ENCODE measurements at regions not wholly inside any gene's neighbourhood (a gene's known extent, or its start where the extent isn't known, plus 50 kb on each side); places are given as distances from the start of the nearest gene placed in this dataset.

GRCh38 chr6:25032934-25033333 lies 97.2 kb upstream of the RIPOR2 start:
- no peaks in the 10 kb centered on the region for H3K27me3 ChIP-seq (replicated peaks)
- in situ Hi-C loops (cut with HindIII; ENCODE audit: low pct_ligation_motif_present, low sequenced_read_pairs) = no loop called here
- no peak overlapping the region for H3K27ac ChIP-seq
- TF ChIP-seq, protein P1, sequence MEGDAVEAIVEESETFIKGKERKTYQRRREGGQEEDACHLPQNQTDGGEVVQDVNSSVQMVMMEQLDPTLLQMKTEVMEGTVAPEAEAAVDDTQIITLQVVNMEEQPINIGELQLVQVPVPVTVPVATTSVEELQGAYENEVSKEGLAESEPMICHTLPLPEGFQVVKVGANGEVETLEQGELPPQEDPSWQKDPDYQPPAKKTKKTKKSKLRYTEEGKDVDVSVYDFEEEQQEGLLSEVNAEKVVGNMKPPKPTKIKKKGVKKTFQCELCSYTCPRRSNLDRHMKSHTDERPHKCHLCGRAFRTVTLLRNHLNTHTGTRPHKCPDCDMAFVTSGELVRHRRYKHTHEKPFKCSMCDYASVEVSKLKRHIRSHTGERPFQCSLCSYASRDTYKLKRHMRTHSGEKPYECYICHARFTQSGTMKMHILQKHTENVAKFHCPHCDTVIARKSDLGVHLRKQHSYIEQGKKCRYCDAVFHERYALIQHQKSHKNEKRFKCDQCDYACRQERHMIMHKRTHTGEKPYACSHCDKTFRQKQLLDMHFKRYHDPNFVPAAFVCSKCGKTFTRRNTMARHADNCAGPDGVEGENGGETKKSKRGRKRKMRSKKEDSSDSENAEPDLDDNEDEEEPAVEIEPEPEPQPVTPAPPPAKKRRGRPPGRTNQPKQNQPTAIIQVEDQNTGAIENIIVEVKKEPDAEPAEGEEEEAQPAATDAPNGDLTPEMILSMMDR (IDR thresholded peaks at IDR 0.05; ENCODE audit: low read depth, low read length, missing control alignments) = no peak
- no peaks in the 10 kb centered on the region for H3K36me3 ChIP-seq (replicated peaks)
- no peak overlapping the region for H3K4me3 ChIP-seq (ENCODE audit: low read depth, low read length)
- DNase-seq = no peak

GRCh38 chr6:25034431-25034921 lies 98.7 kb upstream of the RIPOR2 start:
- Histone ChIP-seq H3K4me3 (ENCODE audit: low read depth, low read length) (no peak overlapping the region), H3K36me3 (replicated peaks) (no peaks in the 10 kb centered on the region), H3K27me3 (replicated peaks) (no peaks in the 10 kb centered on the region), H3K27ac (no peak overlapping the region)
- no peak for DNase-seq
- in situ Hi-C loops (cut with HindIII; ENCODE audit: low pct_ligation_motif_present, low sequenced_read_pairs) = no loop called here
- TF ChIP-seq, protein P1 (IDR thresholded peaks at IDR 0.05; ENCODE audit: low read depth, low read length, missing control alignments) = no peak

GRCh38 chr6:25035174-25035511 lies 99.4 kb upstream of the RIPOR2 start:
- Histone ChIP-seq H3K4me3 (ENCODE audit: low read depth, low read length) (no peak overlapping the region), H3K27ac (no peak overlapping the region)

DNA sequence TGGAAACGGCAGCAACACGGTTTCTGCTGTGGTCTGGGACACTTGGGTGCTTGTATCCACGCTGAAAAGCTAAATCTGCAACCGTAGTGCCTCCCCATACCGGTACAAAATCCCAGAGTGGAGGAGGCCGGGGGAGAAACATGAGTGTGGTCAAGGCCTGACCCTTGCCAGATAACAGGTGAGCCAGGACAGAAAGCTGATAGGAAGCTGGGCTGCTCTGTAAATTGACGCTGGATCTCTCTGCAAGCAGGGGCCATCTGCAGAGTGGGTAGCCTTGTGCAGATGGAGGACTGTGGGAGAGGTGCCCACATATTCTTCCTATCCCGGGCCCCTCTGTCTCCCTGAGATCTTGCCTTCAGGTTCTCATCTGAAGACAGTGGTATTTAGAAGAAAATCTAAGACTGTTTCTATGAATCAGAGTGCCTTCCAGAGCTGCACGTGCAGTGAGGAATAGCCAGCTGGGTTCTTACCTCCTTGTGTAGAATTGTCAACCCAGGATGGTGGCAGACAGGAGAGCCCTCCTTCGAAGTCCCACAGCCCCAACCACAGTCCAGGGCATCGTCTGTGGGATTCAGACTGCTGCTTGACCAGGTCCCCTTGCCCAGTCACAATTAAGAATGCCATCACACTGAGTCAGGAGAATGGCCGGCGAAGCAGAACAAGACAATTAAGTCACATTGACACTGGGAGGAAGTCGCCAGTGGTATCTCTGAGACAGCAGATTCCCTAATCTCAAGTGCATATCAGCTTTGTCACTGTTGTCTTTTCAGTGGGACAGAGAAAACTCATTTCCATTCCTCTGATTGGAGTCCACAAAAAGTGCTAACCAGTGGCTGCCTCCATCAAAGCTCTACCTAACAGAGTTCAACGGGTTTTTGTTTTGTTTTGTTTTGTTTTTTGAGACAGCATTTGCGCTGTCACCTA lies 100.0 kb upstream of the RIPOR2 start:
- H3K27ac ChIP-seq = no peak overlapping the region
- in situ Hi-C loops (cut with HindIII; ENCODE audit: low pct_ligation_motif_present, low sequenced_read_pairs) = no loop called here
- TF ChIP-seq, protein P1 (IDR thresholded peaks at IDR 0.05; ENCODE audit: low read depth, low read length, missing control alignments) = no peak
- no peak for DNase-seq
- H3K36me3 ChIP-seq (replicated peaks) = no peaks in the 10 kb centered on the region
- no peak overlapping the region for H3K4me3 ChIP-seq (ENCODE audit: low read depth, low read length)
- H3K27me3 ChIP-seq (replicated peaks) = no peaks in the 10 kb centered on the region

More at GRCh38 chr6:25035174-25035511, 99.4 kb upstream of the RIPOR2 start:
- TF ChIP-seq, protein P1 (IDR thresholded peaks at IDR 0.05; ENCODE audit: low read depth, low read length, missing control alignments) = no peak
- Histone ChIP-seq H3K27me3 (replicated peaks) (no peaks in the 10 kb centered on the region), H3K36me3 (replicated peaks) (no peaks in the 10 kb centered on the region)
- in situ Hi-C loops (cut with HindIII; ENCODE audit: low pct_ligation_motif_present, low sequenced_read_pairs) = no loop called here
- DNase-seq = no peak

GRCh38 chr6:25036461-25036860 lies 100.7 kb upstream of the RIPOR2 start:
- Histone ChIP-seq H3K27ac (no peak overlapping the region), H3K36me3 (replicated peaks) (no peaks in the 10 kb centered on the region), H3K4me3 (ENCODE audit: low read depth, low read length) (no peak overlapping the region), H3K27me3 (replicated peaks) (no peaks in the 10 kb centered on the region)
- TF ChIP-seq, protein P1 (IDR thresholded peaks at IDR 0.05; ENCODE audit: low read depth, low read length, missing control alignments) = no peak
- in situ Hi-C loops (cut with HindIII; ENCODE audit: low pct_ligation_motif_present, low sequenced_read_pairs) = no loop called here
- no peak for DNase-seq
